Hepatocyte (in vitro differentiated cells): ENCODE measurements at regions not wholly inside any gene's neighbourhood (a gene's known extent, or its start where the extent isn't known, plus 50 kb on each side); places are given as distances from the start of the nearest gene placed in this dataset.

Source experiments
- CTCF ChIP-seq: fragments of 200-600 bp; sonication (generic); IDR thresholded peaks from 2 replicates; pipeline ENCODE4 v1.5.1; 2016; ENCODE audit warnings: antibody characterized with exemption, mild to moderate bottlenecking; ENCODE audit not compliant: poor library complexity
- EZH2 ChIP-seq: fragments of 200-600 bp; sonication (generic); IDR thresholded peaks from 2 replicates; pipeline ENCODE4 v1.6.1; 2016; ENCODE audit warnings: antibody characterized with exemption, mild to moderate bottlenecking, borderline replicate concordance

DNA sequence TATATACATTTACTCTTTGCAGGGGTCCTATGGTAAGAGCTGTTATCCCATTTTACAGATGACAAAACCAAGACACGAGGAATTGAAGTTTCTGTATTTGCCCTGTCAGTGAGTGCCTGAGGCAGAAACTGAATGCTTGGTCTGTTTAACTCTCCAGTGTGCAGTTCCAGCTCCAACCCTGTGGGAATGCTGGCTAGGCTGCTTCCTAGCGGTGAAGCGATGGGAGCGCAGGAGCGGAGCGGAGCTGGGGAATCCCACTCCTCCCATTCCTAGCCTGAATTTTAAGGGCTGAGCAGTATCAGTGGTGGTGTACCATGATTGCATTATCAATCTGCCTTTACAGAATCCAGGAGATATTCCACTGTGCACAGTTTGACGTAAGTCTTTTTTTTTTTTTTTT lies 202.3 kb downstream of the LRRC70 start:
- TF ChIP-seq CTCF: no peak
- TF ChIP-seq EZH2: no peak
